H1 (cell line): ENCODE measurements at regions not wholly inside any gene's neighbourhood (a gene's known extent, or its start where the extent isn't known, plus 50 kb on each side); places are given as distances from the start of the nearest gene placed in this dataset.

Experiments
- CTCF ChIA-PET: fragments of 300-600 bp; sonication (Branson Sonifier 250); formaldehyde crosslinking; loops from one replicate; lab custom pipeline; 2021; ENCODE audit not compliant: partially characterized antibody; lab: Charles Lee
- POLR2A ChIA-PET: fragments of 300-600 bp; sonication (Branson Sonifier 250); formaldehyde crosslinking; loops from one replicate; lab custom pipeline; 2021; ENCODE audit warnings: inconsistent platforms; ENCODE audit not compliant: partially characterized antibody; lab: Charles Lee
- DNase-seq, 2 experiments: peaks; one replicate each; pipeline versions ENCODE4 v3.0.0 to v3.0.0-alpha.2; 2010 to 2022; ENCODE audit warnings: low spot score in 2 of 2, low read depth in 1 of 2, mixed read lengths in 1 of 2
- FAIRE-seq: peaks from 2 replicates; lab custom pipeline; 2011; peaks lifted over from hg19 to GRCh38; lab: Jason Lieb, UNC
- H2AFZ ChIP-seq: 2 replicates; pipeline ENCODE4 v1.8.1; 2012; ENCODE audit warnings: low read length, inconsistent platforms
- H2AK5ac ChIP-seq: 2 replicates; pipeline ENCODE4 v1.6.1; 2013; ENCODE audit warnings: low read depth, low read length
- H2BK120ac ChIP-seq: replicated peaks from 2 replicates; pipeline ENCODE3; 2013; ENCODE audit warnings: low read depth, low read length, inconsistent platforms
- H2BK12ac ChIP-seq: 2 replicates; pipeline ENCODE4 v1.6.1; 2013; ENCODE audit warnings: low read depth, low read length
- H2BK15ac ChIP-seq: 2 replicates; pipeline ENCODE4 v1.6.1; 2013; ENCODE audit warnings: low read length
- H2BK20ac ChIP-seq: 2 replicates; pipeline ENCODE4 v1.6.1; 2013; ENCODE audit warnings: low read length
- H2BK5ac ChIP-seq: 2 replicates; pipeline ENCODE4 v1.6.1; 2013; ENCODE audit warnings: low read depth, low read length
- H3K14ac ChIP-seq: 2 replicates; pipeline ENCODE4 v1.6.1; 2013; ENCODE audit warnings: inconsistent platforms; ENCODE audit not compliant: insufficient read length
- H3K18ac ChIP-seq: 2 replicates; pipeline ENCODE4 v1.6.1; 2013; ENCODE audit warnings: low read length; ENCODE audit errors: extremely low read depth
- H3K23ac ChIP-seq: 2 replicates; pipeline ENCODE4 v1.6.1; 2013; ENCODE audit warnings: inconsistent platforms; ENCODE audit not compliant: insufficient read length
- H3K23me2 ChIP-seq: 2 replicates; pipeline ENCODE4 v1.6.1; 2013; ENCODE audit warnings: low read depth, low read length
- H3K27ac ChIP-seq: 2 replicates; pipeline ENCODE4 v1.6.1; 2011; ENCODE audit warnings: low read depth, low read length, inconsistent platforms
- H3K27me3 ChIP-seq, 4 experiments: replicated peaks in 1 of 4; 1 replicate in 1 of 4; 2 replicates in 3 of 4; pipeline versions ENCODE4 v1.6.1 to v1.8.1; 2011 to 2013; ENCODE audit warnings: low read length in 3 of 4, mild to moderate bottlenecking in 3 of 4, inconsistent platforms in 2 of 4, mixed read lengths in 2 of 4, moderate library complexity in 1 of 4; ENCODE audit not compliant: control insufficient read depth in 3 of 4, insufficient read depth in 3 of 4; ENCODE audit errors: extremely low read depth in 1 of 4
- H3K36me3 ChIP-seq, 4 experiments: 2 replicates each; pipeline versions ENCODE4 v1.6.1 to v1.8.1; 2011 to 2013; ENCODE audit warnings: mild to moderate bottlenecking in 4 of 4, low read length in 3 of 4, moderate library complexity in 2 of 4, control low read depth in 1 of 4, inconsistent platforms in 1 of 4; ENCODE audit not compliant: insufficient read depth in 4 of 4, control insufficient read depth in 2 of 4
- H3K4ac ChIP-seq: replicated peaks from 2 replicates; pipeline ENCODE3; 2013; ENCODE audit warnings: low read length, low read depth, mixed read lengths, inconsistent platforms; ENCODE audit not compliant: insufficient read length
- H3K4me1 ChIP-seq, 4 experiments: replicated peaks in 1 of 4; 1 replicate in 1 of 4; 2 replicates in 3 of 4; pipeline versions ENCODE4 v1.6.1 to v1.8.1; 2011 to 2013; ENCODE audit warnings: low read length in 3 of 4, inconsistent platforms in 2 of 4, mixed read lengths in 1 of 4; ENCODE audit not compliant: insufficient read depth in 4 of 4, control insufficient read depth in 3 of 4
- H3K4me2 ChIP-seq, 2 experiments: 2 replicates each; pipeline versions ENCODE4 v1.6.1 to v1.8.1; 2011 to 2013; ENCODE audit warnings: low read depth in 2 of 2, low read length in 2 of 2, control low read depth in 1 of 2, inconsistent platforms in 1 of 2, mild to moderate bottlenecking in 1 of 2; ENCODE audit not compliant: insufficient read depth in 1 of 2
- H3K4me3 ChIP-seq, 4 experiments: fragments of 200-600, 300-600 bp in 1 of 4; sonication (generic), shearing (Covaris generic), sonication (Bioruptor Twin) in 1 of 4; 2 replicates each; pipeline versions ENCODE4 v1.5.1 to v1.8.1; 2011 to 2016; ENCODE audit warnings: low read length in 4 of 4, low read depth in 3 of 4, control low read depth in 2 of 4, inconsistent platforms in 2 of 4, mild to moderate bottlenecking in 2 of 4, mixed read lengths in 1 of 4, moderate library complexity in 1 of 4; ENCODE audit not compliant: insufficient read depth in 2 of 4; ENCODE audit errors: extremely low read depth in 1 of 4
- H3K56ac ChIP-seq: replicated peaks from 2 replicates; pipeline ENCODE3; 2013; ENCODE audit warnings: low read depth, mild to moderate bottlenecking, mixed read lengths, low read length, inconsistent platforms; ENCODE audit not compliant: insufficient read length
- H3K79me1 ChIP-seq: 2 replicates; pipeline ENCODE4 v1.6.1; 2013; ENCODE audit warnings: low read depth, low read length, control low read depth
- H3K79me2 ChIP-seq, 2 experiments: 2 replicates each; pipeline versions ENCODE4 v1.6.1 to v1.8.1; 2012 to 2013; ENCODE audit warnings: low read length in 2 of 2, mild to moderate bottlenecking in 2 of 2, inconsistent platforms in 1 of 2; ENCODE audit not compliant: insufficient read depth in 2 of 2, control insufficient read depth in 1 of 2
- H3K9ac ChIP-seq, 4 experiments: replicated peaks in 1 of 4; 1 replicate in 1 of 4; 2 replicates in 3 of 4; pipeline versions ENCODE4 v1.6.1 to v1.8.1; 2011 to 2013; ENCODE audit warnings: low read depth in 3 of 4, low read length in 3 of 4, control low read depth in 2 of 4, mild to moderate bottlenecking in 2 of 4, moderate library complexity in 2 of 4, inconsistent platforms in 1 of 4; ENCODE audit errors: extremely low read depth in 1 of 4
- H3K9me3 ChIP-seq, 2 experiments: 2 replicates each; pipeline versions ENCODE4 v1.6.1 to v1.8.1; 2012 to 2013; ENCODE audit warnings: mild to moderate bottlenecking in 2 of 2, moderate library complexity in 2 of 2, control low read depth in 1 of 2, inconsistent platforms in 1 of 2, low read depth in 1 of 2, low read length in 1 of 2, mixed read lengths in 1 of 2; ENCODE audit not compliant: insufficient read depth in 2 of 2
- H4K20me1 ChIP-seq, 2 experiments: replicated peaks in 1 of 2; 2 replicates each; pipeline versions ENCODE3 to v1.8.1; 2011 to 2013; ENCODE audit warnings: inconsistent platforms in 2 of 2, low read length in 2 of 2, mild to moderate bottlenecking in 1 of 2; ENCODE audit not compliant: insufficient read depth in 2 of 2, control insufficient read depth in 1 of 2
- H4K5ac ChIP-seq: 2 replicates; pipeline ENCODE4 v1.6.1; 2013; ENCODE audit warnings: low read length, low read depth, mixed read lengths, inconsistent platforms; ENCODE audit not compliant: insufficient read length
- H4K8ac ChIP-seq: 2 replicates; pipeline ENCODE4 v1.8.0; 2013; ENCODE audit warnings: mild to moderate bottlenecking, moderate library complexity, low read length, inconsistent platforms; ENCODE audit not compliant: insufficient read depth; ENCODE audit errors: extremely low read depth
- H4K91ac ChIP-seq: replicated peaks from 2 replicates; pipeline ENCODE3; 2013; ENCODE audit warnings: low read length, mixed read lengths, inconsistent platforms; ENCODE audit not compliant: insufficient read length
- CTCF ChIP-seq, 3 experiments: IDR thresholded peaks; 1 replicate in 2 of 3; 2 replicates in 1 of 3; pipeline versions ENCODE4 v1.5.1 to v1.6.1; 2011; ENCODE audit warnings: low read length in 3 of 3, mild to moderate bottlenecking in 3 of 3, inconsistent platforms in 2 of 3, low read depth in 1 of 3, moderate library complexity in 1 of 3; ENCODE audit not compliant: insufficient read depth in 1 of 3; ENCODE audit errors: control extremely low read depth in 1 of 3
- GABPA ChIP-seq: IDR thresholded peaks from 2 replicates; pipeline ENCODE4 v1.6.1; 2011; ENCODE audit warnings: mild to moderate bottlenecking, low read length, moderate library complexity, borderline replicate concordance; ENCODE audit not compliant: insufficient read depth
- HDAC6 ChIP-seq: IDR thresholded peaks from one replicate; pipeline ENCODE4 v1.7.1; 2012; ENCODE audit warnings: low read depth, mild to moderate bottlenecking, inconsistent platforms, low read length, moderate library complexity
- KDM4A ChIP-seq: IDR thresholded peaks from one replicate; pipeline ENCODE4 v1.7.1; 2012; ENCODE audit warnings: low read depth, mild to moderate bottlenecking, moderate library complexity, low read length, inconsistent platforms; ENCODE audit not compliant: severe bottlenecking
- KDM5A ChIP-seq: fragments of 200-600 bp; IDR thresholded peaks from 2 replicates; pipeline ENCODE4 v1.7.1; 2012; ENCODE audit warnings: mild to moderate bottlenecking, low read length, inconsistent platforms, mixed read lengths
- RFX5 ChIP-seq: IDR thresholded peaks from 2 replicates; pipeline ENCODE4 v1.6.1; 2011; ENCODE audit warnings: low read depth, low read length, improper control_type of control experiment, borderline replicate concordance
- SIN3A ChIP-seq, 2 experiments: IDR thresholded peaks in 1 of 2; conservative IDR thresholded peaks in 1 of 2; 2 replicates each; pipeline ENCODE4 v1.6.1; 2011 to 2012; ENCODE audit warnings: low read length in 2 of 2, improper control_type of control experiment in 1 of 2, low read depth in 1 of 2, mild to moderate bottlenecking in 1 of 2
- SP1 ChIP-seq: IDR thresholded peaks from 2 replicates; pipeline ENCODE4 v1.6.1; 2011; ENCODE audit warnings: low read depth, low read length
- TCF12 ChIP-seq: IDR thresholded peaks from 2 replicates; pipeline ENCODE4 v1.6.1; 2011; ENCODE audit warnings: low read depth, mild to moderate bottlenecking, low read length
- WGBS, 2 experiments: shearing (Covaris generic) in 1 of 2; methylation state at CpG; one replicate each; pipeline versions ENCODE4 v1.1.6 to v1.1.7; 2013 to 2015; ENCODE audit warnings: low lambda C conversion rate in 2 of 2, mixed read lengths in 2 of 2, inconsistent platforms in 1 of 2, low coverage in 1 of 2, missing lambda C conversion rate in 1 of 2; ENCODE audit not compliant: insufficient replicate concordance in 2 of 2, insufficient coverage in 1 of 2, insufficient read length in 1 of 2; ENCODE audit errors: extremely low coverage in 1 of 2, missing lambda C conversion rate in 1 of 2; 5-methylcytosine and 5-hydroxymethylcytosine counted together
- TF ChIP-seq, protein P1 (sequence below): IDR thresholded peaks from 2 replicates; pipeline ENCODE4 v1.6.1; 2012; ENCODE audit warnings: low read length, inconsistent platforms

- Histone ChIP-seq H3K27me3 (peaks cover 34 to 71% (median 56%) of the 10 kb centered on the region in 4 experiments), H3K27ac (no peak overlapping the region), H4K91ac (no peak overlapping the region), H3K4ac (no peak overlapping the region), H3K4me3 (peak overlapping the region; percentile 62 to 71 (median 69)), H4K5ac (no peak overlapping the region), H3K9me3 (no peaks in the 10 kb centered on the region), H3K79me2 (no peaks in the 10 kb centered on the region), H2BK12ac (no peak overlapping the region), H2AFZ (no peak overlapping the region), H4K20me1 (no peaks in the 10 kb centered on the region), H3K23me2 (peaks cover 40% of the 10 kb centered on the region), H3K4me1 (peaks cover 3 to 12% (median 7%) of the 10 kb centered on the region in 4 experiments), H3K56ac (no peak overlapping the region), H4K8ac (no peak overlapping the region; the same call in 1 of the 2 replicates), H2BK15ac (no peak overlapping the region), H2BK5ac (no peak overlapping the region), H2BK120ac (no peak overlapping the region), H2AK5ac (no peak overlapping the region), H3K18ac (no peak overlapping the region), H3K9ac (no peak overlapping the region), H3K14ac (no peak overlapping the region), H3K36me3 (no peaks in the 10 kb centered on the region; a peak in 1 of 8 replicates), H3K79me1 (no peaks in the 10 kb centered on the region), H3K23ac (no peak overlapping the region), H2BK20ac (no peak overlapping the region), H3K4me2 (peak overlapping the region; percentile 83 to 100)
- FAIRE-seq (no peak), DNase-seq (peak in 1 of 2 experiments; percentile 51)
- ChIA-PET CTCF (interaction anchor here (1.1 kb wide), 1 partner anchor 577 kb away, joined by 3 read pairs; no protein-coding TSS in a partner anchor), POLR2A (no interaction called here)
- 1% methylated on average over 31 of the region's 31 CpGs; no CpG with 5 or more reads in 1 of the 2 experiments for WGBS, 2 experiments
- no peak for TF ChIP-seq CTCF (IDR thresholded peaks at IDR 0.05; ENCODE audit: control extremely low read depth in 1 of 3, insufficient read depth in 1 of 3, low read depth in 1 of 3, low read length in 3 of 3)
- TF ChIP-seq HDAC6, result no peak
- 0 out of 4 replicates have a peak, but pooled peaks have one; percentile 32 to 52 for TF ChIP-seq SIN3A (conservative IDR thresholded peaks at IDR 0.05 in 1 of 2, IDR thresholded peaks at IDR 0.05 in 1 of 2; ENCODE audit: low read depth in 1 of 2, low read length in 2 of 2)
- TF ChIP-seq TCF12, result no peak
- TF ChIP-seq GABPA, result no peak
- TF ChIP-seq KDM5A, result no peak
- no peak for TF ChIP-seq KDM4A
- no peak for TF ChIP-seq RFX5
- no peak for TF ChIP-seq SP1
- TF ChIP-seq, protein P1, sequence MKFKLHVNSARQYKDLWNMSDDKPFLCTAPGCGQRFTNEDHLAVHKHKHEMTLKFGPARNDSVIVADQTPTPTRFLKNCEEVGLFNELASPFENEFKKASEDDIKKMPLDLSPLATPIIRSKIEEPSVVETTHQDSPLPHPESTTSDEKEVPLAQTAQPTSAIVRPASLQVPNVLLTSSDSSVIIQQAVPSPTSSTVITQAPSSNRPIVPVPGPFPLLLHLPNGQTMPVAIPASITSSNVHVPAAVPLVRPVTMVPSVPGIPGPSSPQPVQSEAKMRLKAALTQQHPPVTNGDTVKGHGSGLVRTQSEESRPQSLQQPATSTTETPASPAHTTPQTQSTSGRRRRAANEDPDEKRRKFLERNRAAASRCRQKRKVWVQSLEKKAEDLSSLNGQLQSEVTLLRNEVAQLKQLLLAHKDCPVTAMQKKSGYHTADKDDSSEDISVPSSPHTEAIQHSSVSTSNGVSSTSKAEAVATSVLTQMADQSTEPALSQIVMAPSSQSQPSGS, result no peak
Measured at GRCh38 chr7:114086537-114086913, 167.7 kb upstream of the PPP1R3A start.
